IMR-90 (cell line): ENCODE measurements at regions not wholly inside any gene's neighbourhood (a gene's known extent, or its start where the extent isn't known, plus 50 kb on each side); places are given as distances from the start of the nearest gene placed in this dataset.
"Not testable (repeated sequence)": the region's sequence is repeated elsewhere in the genome, so short reads cannot be mapped to it uniquely, and the experiment has no call there.

Experiments used
- ATAC-seq: fragments of 200-7000 bp; cut with Tn5 transposase; 2 replicates; pipeline ENCODE4 v1.9.1; 2020; ENCODE audit warnings: low read depth, mild to moderate bottlenecking, moderate library complexity
- BruUV-seq: library from RNA; stranded (reverse); fragments of 400-500 nt; replicated peaks from 2 replicates; lab custom pipeline; 2021; lab: Mats Ljungman, UMichigan
- CTCF ChIA-PET: fragments of 300-600 bp; formaldehyde crosslinking; extraction: SDS; loops from one replicate; lab custom pipeline; 2021; ENCODE audit warnings: antibody characterized with exemption; lab: Yijun Ruan, JAX
- POLR2A ChIA-PET: fragments of 300-600 bp; sonication (Branson Sonifier 250); formaldehyde crosslinking; loops from one replicate; lab custom pipeline; 2022; ENCODE audit warnings: antibody characterized with exemption; ENCODE audit not compliant: unreplicated experiment; lab: Charles Lee
- DNase-seq: peaks from one replicate; pipeline ENCODE4 v3.0.0; 2013
- H2AFZ ChIP-seq: replicated peaks from 2 replicates; pipeline ENCODE3; 2013; ENCODE audit warnings: low read length, mild to moderate bottlenecking; ENCODE audit not compliant: poor library complexity
- H2AK5ac ChIP-seq: 2 replicates; pipeline ENCODE4 v1.6.1; 2013; ENCODE audit warnings: low read depth, low read length, inconsistent platforms
- H2AK9ac ChIP-seq: replicated peaks from 2 replicates; pipeline ENCODE3; 2013; ENCODE audit warnings: mild to moderate bottlenecking, low read depth, low read length, moderate library complexity; ENCODE audit not compliant: poor library complexity
- H2BK120ac ChIP-seq: 2 replicates; pipeline ENCODE4 v1.6.1; 2013; ENCODE audit warnings: low read depth, low read length, inconsistent platforms
- H2BK15ac ChIP-seq: 3 replicates; pipeline ENCODE4 v1.6.1; 2013; ENCODE audit warnings: low read depth, low read length, inconsistent platforms
- H2BK20ac ChIP-seq: 2 replicates; pipeline ENCODE4 v1.6.1; 2013; ENCODE audit warnings: low read depth, mild to moderate bottlenecking, inconsistent platforms, low read length, moderate library complexity
- H2BK5ac ChIP-seq: 2 replicates; pipeline ENCODE4 v1.6.1; 2013; ENCODE audit warnings: mild to moderate bottlenecking, low read depth, low read length, inconsistent platforms; ENCODE audit not compliant: poor library complexity, severe bottlenecking
- H3K14ac ChIP-seq: replicated peaks from 2 replicates; pipeline ENCODE4 v1.6.1; 2013; ENCODE audit warnings: low read depth, low read length, inconsistent platforms
- H3K18ac ChIP-seq: 2 replicates; pipeline ENCODE4 v1.6.1; 2013; ENCODE audit warnings: low read depth, low read length, control low read depth
- H3K23ac ChIP-seq: 2 replicates; pipeline ENCODE4 v1.6.1; 2013; ENCODE audit warnings: low read depth, low read length, inconsistent platforms
- H3K27ac ChIP-seq: 2 replicates; pipeline ENCODE4 v1.5.1; 2013; ENCODE audit warnings: mild to moderate bottlenecking, control low read depth, low read length; ENCODE audit not compliant: insufficient read depth
- H3K27me3 ChIP-seq: 2 replicates; pipeline ENCODE4 v1.6.1; 2013; ENCODE audit warnings: low read length; ENCODE audit not compliant: control insufficient read depth, insufficient read depth
- H3K36me3 ChIP-seq: 2 replicates; pipeline ENCODE4 v1.6.1; 2013; ENCODE audit warnings: low read length, mixed read lengths; ENCODE audit not compliant: control insufficient read depth, insufficient read depth
- H3K4ac ChIP-seq: 2 replicates; pipeline ENCODE4 v1.6.1; 2013; ENCODE audit warnings: low read depth, low read length, inconsistent platforms
- H3K4me1 ChIP-seq: 2 replicates; pipeline ENCODE4 v1.6.1; 2013; ENCODE audit warnings: low read length, mixed read lengths; ENCODE audit not compliant: control insufficient read depth, insufficient read depth
- H3K4me2 ChIP-seq: 2 replicates; pipeline ENCODE4 v1.6.1; 2013; ENCODE audit warnings: low read depth, mild to moderate bottlenecking, control low read depth, low read length, moderate library complexity
- H3K4me3 ChIP-seq: 2 replicates; pipeline ENCODE4 v1.5.1; 2013; ENCODE audit warnings: low read depth, mild to moderate bottlenecking, control low read depth, low read length, moderate library complexity; ENCODE audit not compliant: insufficient read depth
- H3K56ac ChIP-seq: 2 replicates; pipeline ENCODE4 v1.6.1; 2013; ENCODE audit warnings: low read length, inconsistent platforms; ENCODE audit not compliant: insufficient read depth; ENCODE audit errors: extremely low read depth
- H3K79me1 ChIP-seq, 2 experiments: 2 replicates each; pipeline ENCODE4 v1.6.1; 2013; ENCODE audit warnings: low read length in 2 of 2, inconsistent platforms in 1 of 2, low read depth in 1 of 2
- H3K9ac ChIP-seq: 2 replicates; pipeline ENCODE4 v1.6.1; 2013; ENCODE audit warnings: low read depth, low read length, control low read depth
- H3K9me1 ChIP-seq: 2 replicates; pipeline ENCODE4 v1.6.1; 2013; ENCODE audit warnings: low read length, inconsistent platforms; ENCODE audit not compliant: insufficient read depth
- H3K9me3 ChIP-seq: 2 replicates; pipeline ENCODE4 v1.6.1; 2013; ENCODE audit warnings: low read length; ENCODE audit not compliant: control insufficient read depth, insufficient read depth
- H4K20me1 ChIP-seq: 2 replicates; pipeline ENCODE4 v1.6.1; 2013; ENCODE audit warnings: low read length, inconsistent platforms; ENCODE audit not compliant: insufficient read depth
- H4K5ac ChIP-seq: 2 replicates; pipeline ENCODE4 v1.6.1; 2013; ENCODE audit warnings: mild to moderate bottlenecking, low read depth, low read length, control low read depth
- H4K8ac ChIP-seq, 2 experiments: 2 replicates each; pipeline ENCODE4 v1.6.1; 2013; ENCODE audit warnings: low read depth in 2 of 2, low read length in 2 of 2, control low read depth in 1 of 2, inconsistent platforms in 1 of 2
- H4K91ac ChIP-seq: 2 replicates; pipeline ENCODE4 v1.6.1; 2013; ENCODE audit warnings: low read depth, low read length, inconsistent platforms; ENCODE audit not compliant: insufficient read depth
- BHLHE40 ChIP-seq: fragments of 150-350 bp; IDR thresholded peaks from 2 replicates; pipeline ENCODE4 v1.6.1; 2016; ENCODE audit warnings: mild to moderate bottlenecking, low read depth, low read length
- RCOR1 ChIP-seq: IDR thresholded peaks from 2 replicates; pipeline ENCODE4 v1.6.1; 2012; ENCODE audit warnings: mild to moderate bottlenecking, low read length, improper control_type of control experiment; ENCODE audit not compliant: insufficient replicate concordance
- WGBS, 2 experiments: methylation state at CpG; one replicate each; pipeline versions ENCODE4 v1.1.5 to v1.1.7; 2013; ENCODE audit warnings: missing lambda C conversion rate in 2 of 2; ENCODE audit not compliant: insufficient read length in 1 of 2; ENCODE audit errors: extremely low coverage in 2 of 2; 5-methylcytosine and 5-hydroxymethylcytosine counted together
- dilution Hi-C: fragments of 300-500 bp; cut with HindIII; formaldehyde crosslinking; loops from one replicate; pipeline ENCODE4 v1.14.3; 2018; ENCODE audit warnings: low sequenced_read_pairs; ENCODE audit not compliant: unreplicated experiment
- in situ Hi-C: fragments of 300-500 bp; cut with MboI; formaldehyde crosslinking; loops from 3 replicates; pipeline ENCODE4 v1.14.3; 2019; ENCODE audit warnings: low sequenced_read_pairs, inconsistent platforms, mixed read lengths
- intact Hi-C: fragments of 100-400 bp; cut with micrococcal nuclease; formaldehyde crosslinking; loops from 2 replicates; pipeline ENCODE4 v1.10.0; 2022
- TF ChIP-seq, protein P1 (sequence below): fragments of 150-350 bp; IDR thresholded peaks from 2 replicates; pipeline ENCODE4 v1.6.1; 2017; ENCODE audit warnings: mild to moderate bottlenecking, antibody characterized with exemption, low read length, low read depth

DNA sequence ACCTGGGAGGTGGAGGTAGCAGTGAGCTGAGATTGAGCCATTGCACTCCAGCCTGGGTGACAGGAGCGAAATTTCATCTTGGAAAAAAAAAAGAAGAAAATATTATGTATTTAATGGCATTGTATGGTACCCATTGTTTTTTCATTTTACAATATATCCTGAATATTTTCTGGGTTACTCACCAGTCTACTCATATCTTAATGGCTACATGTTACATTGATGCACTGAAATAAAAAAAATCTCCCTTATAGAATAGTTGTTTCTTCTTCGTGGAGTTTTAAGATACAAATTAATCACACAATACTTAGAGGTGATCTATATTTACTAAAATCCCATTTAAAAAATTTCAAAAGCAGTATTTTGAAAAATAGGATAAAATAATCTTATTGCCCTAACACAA lies 66.3 kb upstream of the XPO1 start:
- H4K8ac ChIP-seq, result no peak overlapping the region
- no peak overlapping the region for H3K4me3 ChIP-seq
- in situ Hi-C loops (no loop called here), dilution Hi-C loops (no loop called here), intact Hi-C loops (no loop called here)
- H4K20me1 ChIP-seq, result no peaks in the 10 kb centered on the region
- no peak overlapping the region for H3K9ac ChIP-seq
- H3K27ac ChIP-seq, result no peak overlapping the region
- H2AK5ac ChIP-seq, result no peak overlapping the region
- H3K14ac ChIP-seq, result no peak overlapping the region
- H3K4me1 ChIP-seq, result no peaks in the 10 kb centered on the region
- no CpG with 5 or more reads among the region's 2 CpGs for WGBS, 2 experiments
- H2AFZ ChIP-seq, result no peak overlapping the region
- no peak overlapping the region for H3K4ac ChIP-seq
- no peaks in the 10 kb centered on the region for H3K9me3 ChIP-seq
- H3K27me3 ChIP-seq, result no peaks in the 10 kb centered on the region
- CTCF ChIA-PET, result no interaction called here
- no peak overlapping the region for H2BK15ac ChIP-seq
- no peak overlapping the region for H2AK9ac ChIP-seq
- no peak overlapping the region for H4K5ac ChIP-seq
- ATAC-seq (no peak), DNase-seq (peak; percentile 20)
- H3K9me1 ChIP-seq, result no peaks in the 10 kb centered on the region; the same call in 1 of the 2 replicates
- no peak overlapping the region for H4K91ac ChIP-seq
- H3K18ac ChIP-seq, result no peak overlapping the region
- no peak for TF ChIP-seq RCOR1
- TF ChIP-seq, protein P1, sequence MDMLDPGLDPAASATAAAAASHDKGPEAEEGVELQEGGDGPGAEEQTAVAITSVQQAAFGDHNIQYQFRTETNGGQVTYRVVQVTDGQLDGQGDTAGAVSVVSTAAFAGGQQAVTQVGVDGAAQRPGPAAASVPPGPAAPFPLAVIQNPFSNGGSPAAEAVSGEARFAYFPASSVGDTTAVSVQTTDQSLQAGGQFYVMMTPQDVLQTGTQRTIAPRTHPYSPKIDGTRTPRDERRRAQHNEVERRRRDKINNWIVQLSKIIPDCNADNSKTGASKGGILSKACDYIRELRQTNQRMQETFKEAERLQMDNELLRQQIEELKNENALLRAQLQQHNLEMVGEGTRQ, result no peak
- TF ChIP-seq BHLHE40, result no peak
- H3K79me1 ChIP-seq, result no peaks in the 10 kb centered on the region
- BruUV-seq, result no TSS peak
- H2BK20ac ChIP-seq, result no peak overlapping the region
- no peak overlapping the region for H2BK120ac ChIP-seq
- H3K23ac ChIP-seq, result no peak overlapping the region
- H3K4me2 ChIP-seq, result no peak overlapping the region
- H3K36me3 ChIP-seq, result no peaks in the 10 kb centered on the region
- no peak overlapping the region for H3K56ac ChIP-seq
- POLR2A ChIA-PET, result no interaction called here
- H2BK5ac ChIP-seq, result no peak overlapping the region

DNA sequence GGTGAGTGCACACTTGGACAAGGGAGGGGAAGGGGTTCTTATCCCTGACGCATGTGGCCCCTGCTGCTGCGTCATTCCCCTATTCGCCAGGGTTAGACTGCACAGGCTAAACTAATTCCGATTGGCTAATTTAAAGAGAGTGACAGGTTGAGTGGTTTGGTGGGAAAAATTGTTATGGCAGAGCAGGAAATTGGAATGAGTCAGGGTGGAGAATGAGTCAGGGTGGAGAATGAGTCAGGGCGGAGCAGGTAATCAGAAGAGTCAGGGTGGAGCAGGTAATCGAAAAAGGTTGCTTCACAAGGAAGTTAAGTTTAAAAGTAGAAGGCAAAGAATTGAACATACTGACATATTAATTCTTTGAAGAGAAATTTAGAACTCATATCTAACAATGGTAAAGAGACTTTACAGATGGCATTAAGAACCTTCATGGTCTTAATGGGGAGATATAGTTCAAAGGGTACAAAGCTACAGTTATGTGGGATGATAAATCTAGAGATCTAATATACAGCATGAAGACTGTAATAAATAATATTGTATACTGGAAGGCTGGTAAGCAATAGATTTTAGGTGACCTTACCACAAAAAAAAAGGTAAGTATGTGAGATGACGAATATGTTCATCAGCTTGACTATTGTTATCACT lies 60.5 kb upstream of the XPO1 start:
- H4K5ac ChIP-seq, H3K36me3 ChIP-seq, H2AK5ac ChIP-seq, H3K9ac ChIP-seq, H3K9me3 ChIP-seq, H2AK9ac ChIP-seq, H3K14ac ChIP-seq, H4K91ac ChIP-seq, H4K8ac ChIP-seq, H3K56ac ChIP-seq, H2BK15ac ChIP-seq, in situ Hi-C loops, H2BK5ac ChIP-seq, POLR2A ChIA-PET, H2AFZ ChIP-seq, H4K20me1 ChIP-seq, H3K27me3 ChIP-seq, H2BK120ac ChIP-seq, H3K9me1 ChIP-seq, H3K4me3 ChIP-seq, H3K27ac ChIP-seq, intact Hi-C loops, H3K79me1 ChIP-seq, H3K4ac ChIP-seq, H3K23ac ChIP-seq, BruUV-seq, CTCF ChIA-PET, H3K4me1 ChIP-seq, H3K4me2 ChIP-seq, dilution Hi-C loops, H3K18ac ChIP-seq, H2BK20ac ChIP-seq, ATAC-seq: not testable (repeated sequence)
- WGBS, 2 experiments, result 100% methylated on average over 1 of the region's 7 CpGs; no CpG with 5 or more reads in 1 of the 2 experiments
- peak; percentile 8 for DNase-seq
